Mucosa of rectum (tissue), 2 donors: ENCODE measurements at regions not wholly inside any gene's neighbourhood (a gene's known extent, or its start where the extent isn't known, plus 50 kb on each side); places are given as distances from the start of the nearest gene placed in this dataset.
"Not testable (repeated sequence)": the region's sequence is repeated elsewhere in the genome, so short reads cannot be mapped to it uniquely, and the experiment has no call there.

ENCODE experiments used
- H3K27ac ChIP-seq, 2 donors: one replicate each; pipeline ENCODE4 v1.7.0; 2013; ENCODE audit warnings: inconsistent platforms in 2 of 2, low read depth in 2 of 2, low read length in 2 of 2
- H3K27me3 ChIP-seq, 2 donors: one replicate each; pipeline ENCODE4 v1.7.0; 2013; ENCODE audit warnings: low read length in 2 of 2; ENCODE audit not compliant: control insufficient read depth in 2 of 2, insufficient read depth in 2 of 2
- H3K36me3 ChIP-seq, 2 donors: one replicate each; pipeline ENCODE4 v1.7.0; 2013; ENCODE audit warnings: low read length in 2 of 2; ENCODE audit not compliant: control insufficient read depth in 2 of 2, insufficient read depth in 2 of 2
- H3K4me1 ChIP-seq, 2 donors: one replicate each; pipeline ENCODE4 v1.7.0; 2013; ENCODE audit warnings: low read length in 2 of 2, mild to moderate bottlenecking in 1 of 2; ENCODE audit not compliant: control insufficient read depth in 2 of 2, insufficient read depth in 2 of 2
- H3K4me3 ChIP-seq, 2 donors: one replicate each; pipeline ENCODE4 v1.7.0; 2013; ENCODE audit warnings: low read length in 2 of 2
- H3K9ac ChIP-seq, 2 donors: one replicate each; pipeline ENCODE4 v1.7.0; 2013; ENCODE audit warnings: low read length in 2 of 2, low read depth in 1 of 2, mild to moderate bottlenecking in 1 of 2
- H3K9me3 ChIP-seq, 2 donors: one replicate each; pipeline ENCODE4 v1.7.0; 2013; ENCODE audit warnings: low read length in 2 of 2; ENCODE audit not compliant: control insufficient read depth in 2 of 2
- donor health status: healthy.
- donor health status: Normal muscosa, but diverticular disease.

DNA sequence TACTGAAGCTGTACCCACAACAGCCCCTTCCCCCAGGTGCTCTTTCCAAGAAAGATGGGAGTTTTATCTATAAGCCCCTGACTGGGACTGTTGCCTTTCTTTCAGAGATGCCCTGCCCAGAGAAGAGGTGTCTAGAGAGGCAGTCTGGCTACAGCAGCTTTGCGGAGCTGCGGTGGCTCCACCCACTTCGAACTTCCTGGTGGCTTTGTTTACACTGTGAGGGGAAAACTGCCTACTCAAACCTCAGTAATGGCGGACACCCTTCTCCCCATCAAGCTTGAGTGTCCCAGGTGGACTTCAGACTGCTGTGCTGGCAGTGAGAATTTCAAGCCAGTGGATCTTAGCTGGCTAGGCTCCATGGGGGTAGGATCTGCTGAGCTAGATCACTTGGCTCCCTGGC, 120.2 kb upstream of the MYT1L start:
- not testable (repeated sequence) for H3K27me3 ChIP-seq, H3K4me3 ChIP-seq, H3K36me3 ChIP-seq, H3K9ac ChIP-seq, H3K9me3 ChIP-seq, H3K27ac ChIP-seq, H3K4me1 ChIP-seq

DNA sequence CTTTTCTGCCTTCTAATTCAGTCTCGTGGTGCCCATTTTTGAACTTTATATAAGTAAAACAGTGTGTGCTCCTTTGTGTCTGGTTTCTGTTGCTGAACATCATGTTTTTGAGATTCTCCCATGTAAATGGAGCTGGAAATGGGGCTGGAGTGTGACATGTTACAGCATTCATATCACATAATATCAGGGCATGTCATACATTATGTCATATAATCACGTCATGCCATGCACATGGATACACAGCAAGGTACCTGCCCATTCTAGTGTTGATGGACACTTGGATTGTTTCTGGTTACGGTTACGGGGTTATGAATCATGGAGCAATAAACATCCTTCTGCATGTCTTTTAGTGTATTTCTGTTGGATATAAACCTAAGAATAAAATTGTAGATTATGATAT, 117.1 kb upstream of the MYT1L start:
- Histone ChIP-seq H3K4me1 (no peaks in the 10 kb centered on the region), H3K9me3 (peaks cover 0 to 2% of the 10 kb centered on the region in 2 donors), H3K36me3 (no peaks in the 10 kb centered on the region), H3K4me3 (no peak overlapping the region), H3K27ac (no peak overlapping the region), H3K27me3 (no peaks in the 10 kb centered on the region), H3K9ac (no peak overlapping the region)

DNA sequence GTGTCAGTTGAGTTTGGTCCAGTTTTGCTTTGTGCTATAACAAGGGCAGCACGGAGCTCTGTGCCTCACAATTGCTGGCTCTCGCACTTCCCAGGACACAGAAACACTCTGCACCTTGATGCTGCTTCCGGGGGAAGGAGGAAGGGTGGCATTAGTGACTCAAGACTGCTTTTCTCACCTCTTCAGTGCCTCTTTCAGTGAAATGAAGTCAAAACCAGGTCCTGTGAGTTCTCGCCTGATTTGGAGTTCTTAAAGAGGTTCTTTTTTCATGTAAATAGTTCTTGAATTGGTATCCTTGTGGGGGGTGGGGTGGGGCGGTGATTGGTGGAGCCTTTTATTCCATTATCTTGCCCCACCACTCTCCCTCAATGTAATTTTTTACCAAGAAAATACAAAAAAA, 91.5 kb upstream of the MYT1L start:
- Histone ChIP-seq H3K27me3 (no peaks in the 10 kb centered on the region), H3K27ac (no peak overlapping the region), H3K4me3 (no peak overlapping the region), H3K36me3 (no peaks in the 10 kb centered on the region), H3K9ac (no peak overlapping the region), H3K4me1 (no peaks in the 10 kb centered on the region), H3K9me3 (no peaks in the 10 kb centered on the region)

GRCh38 chr2:2413525-2413924, 82.5 kb upstream of the MYT1L start:
- no peak overlapping the region for H3K9ac ChIP-seq
- no peaks in the 10 kb centered on the region for H3K36me3 ChIP-seq
- no peak overlapping the region for H3K27ac ChIP-seq
- peaks cover 0 to 4% of the 10 kb centered on the region in 2 donors for H3K9me3 ChIP-seq
- H3K4me3 ChIP-seq, result no peak overlapping the region
- no peaks in the 10 kb centered on the region for H3K4me1 ChIP-seq
- H3K27me3 ChIP-seq, result no peaks in the 10 kb centered on the region

GRCh38 chr2:2410987-2411386, 79.9 kb upstream of the MYT1L start:
- Histone ChIP-seq H3K4me3 (no peak overlapping the region), H3K9ac (no peak overlapping the region), H3K36me3 (no peaks in the 10 kb centered on the region), H3K27me3 (no peaks in the 10 kb centered on the region), H3K27ac (no peak overlapping the region), H3K4me1 (no peaks in the 10 kb centered on the region), H3K9me3 (peaks cover 0 to 6% of the 10 kb centered on the region in 2 donors)

DNA sequence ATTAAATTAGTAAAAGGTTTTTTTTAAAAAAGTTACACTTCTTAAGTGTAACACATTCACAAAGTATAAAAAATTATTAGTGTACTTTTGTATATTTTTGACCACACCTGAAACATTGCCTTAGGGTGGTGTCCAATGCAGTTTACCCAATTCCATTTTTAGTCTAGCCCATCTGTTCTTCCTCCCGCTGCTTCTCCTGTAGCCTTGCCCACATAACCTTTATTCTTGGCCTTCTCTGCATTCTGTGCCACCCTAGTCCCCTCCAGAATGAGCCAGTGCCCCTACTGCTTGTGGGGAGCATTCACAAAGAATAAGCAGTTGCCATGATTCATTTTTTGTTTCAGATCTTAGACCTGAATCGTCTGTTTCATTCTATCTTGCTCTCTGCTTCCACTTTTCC, 78.4 kb upstream of the MYT1L start:
- Histone ChIP-seq H3K4me1 (no peaks in the 10 kb centered on the region), H3K4me3 (no peak overlapping the region), H3K9me3 (peaks cover 2 to 6% of the 10 kb centered on the region in 2 donors), H3K27ac (no peak overlapping the region), H3K27me3 (no peaks in the 10 kb centered on the region), H3K36me3 (no peaks in the 10 kb centered on the region), H3K9ac (no peak overlapping the region)

DNA sequence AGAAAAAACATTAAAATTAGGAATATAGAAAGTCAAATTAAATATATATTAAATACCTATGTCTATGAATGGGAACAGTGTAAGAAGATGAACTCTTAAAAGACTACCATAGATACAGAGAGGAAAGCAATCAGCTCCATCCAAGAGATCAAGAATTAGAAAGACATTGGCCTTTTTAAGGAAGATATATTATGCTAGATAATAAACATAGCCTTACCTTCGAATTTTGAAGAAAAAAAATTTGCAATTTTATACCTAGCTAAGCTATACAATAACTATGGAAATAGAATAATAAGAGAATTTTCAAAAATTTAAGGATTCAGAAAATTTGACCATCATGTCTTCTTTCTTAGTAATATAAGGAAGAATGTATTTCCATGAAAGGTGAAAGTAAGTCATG, 74.7 kb upstream of the MYT1L start:
- Histone ChIP-seq H3K9me3 (peaks cover 2 to 6% of the 10 kb centered on the region in 2 donors), H3K4me1 (no peaks in the 10 kb centered on the region), H3K27ac (no peak overlapping the region), H3K36me3 (no peaks in the 10 kb centered on the region), H3K4me3 (no peak overlapping the region), H3K27me3 (no peaks in the 10 kb centered on the region), H3K9ac (no peak overlapping the region)

DNA sequence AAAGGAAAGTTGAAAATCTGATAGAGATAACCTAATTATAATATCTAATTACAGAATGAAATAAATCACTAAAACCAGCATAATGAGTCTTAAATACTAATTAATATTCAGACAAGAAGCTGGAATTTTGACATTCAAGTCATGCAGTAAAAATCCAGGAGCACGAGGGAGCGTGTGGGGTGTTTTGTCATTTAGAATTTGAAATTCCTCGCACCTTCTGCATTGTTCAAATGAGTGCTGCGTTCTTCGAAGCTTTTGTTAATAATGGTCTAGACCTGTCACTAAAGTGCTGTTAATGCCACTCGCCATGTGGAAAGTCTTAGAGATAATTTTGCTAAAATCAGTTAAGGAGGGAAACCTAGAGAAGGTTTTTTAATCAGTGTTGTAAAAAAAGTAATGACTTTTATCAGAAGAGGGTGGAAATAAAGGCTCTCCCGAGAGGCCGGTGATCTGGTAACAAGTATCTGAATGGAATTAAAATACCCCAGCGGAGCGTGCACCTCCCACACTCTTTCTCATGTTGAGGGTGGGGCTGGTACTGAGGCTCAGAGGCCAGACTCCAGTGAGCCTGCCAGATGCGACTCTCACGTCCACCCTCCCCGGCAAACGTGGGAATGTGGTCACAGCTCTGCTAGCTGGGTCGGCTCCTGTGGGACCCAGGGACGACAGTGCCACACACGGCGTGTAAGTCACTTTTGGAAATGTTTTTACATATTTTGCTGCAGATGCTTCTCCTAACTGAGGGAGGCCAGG, 69.4 kb upstream of the MYT1L start:
- no peaks in the 10 kb centered on the region for H3K27me3 ChIP-seq
- H3K36me3 ChIP-seq, result no peaks in the 10 kb centered on the region
- H3K9me3 ChIP-seq, result peaks cover 2% of the 10 kb centered on the region in 2 donors
- no peak overlapping the region for H3K9ac ChIP-seq
- H3K27ac ChIP-seq, result no peak overlapping the region
- H3K4me1 ChIP-seq, result no peaks in the 10 kb centered on the region
- no peak overlapping the region for H3K4me3 ChIP-seq

DNA sequence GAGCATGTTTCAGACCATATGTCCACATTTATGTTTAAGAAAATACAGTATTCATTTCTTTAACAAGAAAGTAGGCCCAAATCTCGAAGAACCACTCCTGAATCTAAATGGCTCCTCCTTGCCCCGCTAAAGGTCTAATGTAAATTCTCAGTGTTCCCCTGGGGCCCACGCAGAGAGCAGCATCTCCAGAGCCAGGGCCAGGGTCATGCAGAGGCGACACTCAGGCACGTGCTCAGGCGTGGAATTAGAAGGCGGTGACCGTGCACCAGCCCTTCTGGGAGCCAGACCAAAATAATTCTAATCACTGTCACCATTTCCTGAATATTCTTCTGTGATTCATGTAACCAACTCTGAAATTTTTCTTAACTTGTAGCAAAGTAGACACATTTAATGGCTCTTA, 68.3 kb upstream of the MYT1L start:
- no peaks in the 10 kb centered on the region for H3K4me1 ChIP-seq
- H3K27ac ChIP-seq, result no peak overlapping the region
- no peaks in the 10 kb centered on the region for H3K27me3 ChIP-seq
- H3K4me3 ChIP-seq, result no peak overlapping the region
- H3K9ac ChIP-seq, result no peak overlapping the region
- H3K36me3 ChIP-seq, result no peaks in the 10 kb centered on the region
- no peaks in the 10 kb centered on the region for H3K9me3 ChIP-seq

GRCh38 chr2:2392332-2392731, 61.3 kb upstream of the MYT1L start:
- Histone ChIP-seq H3K9me3 (peaks cover 0 to 5% of the 10 kb centered on the region in 2 donors), H3K9ac (no peak overlapping the region), H3K36me3 (no peaks in the 10 kb centered on the region), H3K27ac (no peak overlapping the region), H3K27me3 (no peaks in the 10 kb centered on the region), H3K4me3 (no peak overlapping the region), H3K4me1 (no peaks in the 10 kb centered on the region)
